Panc1 (cell line): ENCODE measurements at regions not wholly inside any gene's neighbourhood (a gene's known extent, or its start where the extent isn't known, plus 50 kb on each side); places are given as distances from the start of the nearest gene placed in this dataset.

Source experiments
- CTCF ChIP-seq: fragments of 450-650 bp; IDR thresholded peaks from 2 replicates; pipeline ENCODE4 v1.5.1; 2017; ENCODE audit warnings: mild to moderate bottlenecking
- POLR2AphosphoS5 ChIP-seq: IDR thresholded peaks from 2 replicates; pipeline ENCODE4 v1.6.1; 2012; ENCODE audit warnings: mild to moderate bottlenecking, low read depth, low read length, moderate library complexity
- TCF7L2 ChIP-seq: IDR thresholded peaks from 2 replicates; pipeline ENCODE4 v1.6.1; 2011; ENCODE audit warnings: mild to moderate bottlenecking, low read depth, low read length, inconsistent platforms

DNA sequence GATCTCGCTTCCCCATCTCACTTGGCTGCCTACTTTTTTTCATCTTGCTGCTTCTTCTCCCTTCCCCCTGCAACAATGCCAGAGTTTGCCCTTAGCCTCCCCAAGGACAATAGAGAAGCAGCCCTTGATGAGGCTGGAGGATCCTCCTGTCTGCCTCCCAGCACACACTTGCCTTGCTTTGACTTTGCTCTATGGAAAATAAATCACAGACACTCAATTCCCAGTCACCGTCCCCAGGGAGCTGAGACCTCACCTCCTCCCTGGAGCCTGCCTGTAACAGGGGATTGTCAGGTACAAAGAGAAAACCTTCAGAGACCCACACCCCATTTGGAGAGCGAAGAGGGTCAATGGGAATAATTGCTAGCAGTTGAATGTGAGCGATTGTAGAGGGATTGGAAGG is 242.1 kb upstream of the ZNF462 start:
- TF ChIP-seq CTCF: no peak
- TF ChIP-seq TCF7L2: no peak
- no peak for TF ChIP-seq POLR2AphosphoS5
